GM12865 (cell line): ENCODE measurements at regions not wholly inside any gene's neighbourhood (a gene's known extent, or its start where the extent isn't known, plus 50 kb on each side); places are given as distances from the start of the nearest gene placed in this dataset.

Experiments
- DNase-seq: peaks from one replicate; pipeline ENCODE4 v3.0.0; 2010; ENCODE audit warnings: low read depth
- H3K4me3 ChIP-seq: 2 replicates; pipeline ENCODE4 v1.5.1; 2011; ENCODE audit warnings: mild to moderate bottlenecking, low read depth, low read length, control low read depth
- TF ChIP-seq, protein P1 (sequence below): IDR thresholded peaks from 2 replicates; pipeline ENCODE4 v1.5.1; 2011; ENCODE audit warnings: low read length, control low read depth, low read depth, inconsistent platforms; ENCODE audit not compliant: insufficient read depth; ENCODE audit errors: missing control alignments

DNA sequence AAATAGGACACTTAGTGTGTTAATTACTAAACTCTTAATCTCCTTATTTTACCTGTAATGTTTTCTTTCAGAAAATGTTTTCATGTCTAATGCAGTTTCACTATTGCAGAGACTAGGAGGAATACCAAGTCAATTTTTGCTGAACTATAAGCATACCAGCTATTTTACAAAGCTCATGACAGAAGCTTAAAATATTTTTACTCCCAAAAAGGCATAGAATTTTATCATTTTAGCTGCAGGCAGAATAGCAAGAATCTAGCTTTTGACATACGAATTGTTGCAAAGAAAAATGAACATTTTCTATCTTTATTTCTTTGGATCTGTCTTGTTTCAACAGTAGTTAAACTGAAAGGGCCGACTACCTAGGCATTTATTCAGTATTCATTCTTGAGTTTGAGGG is 366.9 kb downstream of the FAT3 start:
- H3K4me3 ChIP-seq: no peak overlapping the region
- no peak for DNase-seq
- TF ChIP-seq, protein P1, sequence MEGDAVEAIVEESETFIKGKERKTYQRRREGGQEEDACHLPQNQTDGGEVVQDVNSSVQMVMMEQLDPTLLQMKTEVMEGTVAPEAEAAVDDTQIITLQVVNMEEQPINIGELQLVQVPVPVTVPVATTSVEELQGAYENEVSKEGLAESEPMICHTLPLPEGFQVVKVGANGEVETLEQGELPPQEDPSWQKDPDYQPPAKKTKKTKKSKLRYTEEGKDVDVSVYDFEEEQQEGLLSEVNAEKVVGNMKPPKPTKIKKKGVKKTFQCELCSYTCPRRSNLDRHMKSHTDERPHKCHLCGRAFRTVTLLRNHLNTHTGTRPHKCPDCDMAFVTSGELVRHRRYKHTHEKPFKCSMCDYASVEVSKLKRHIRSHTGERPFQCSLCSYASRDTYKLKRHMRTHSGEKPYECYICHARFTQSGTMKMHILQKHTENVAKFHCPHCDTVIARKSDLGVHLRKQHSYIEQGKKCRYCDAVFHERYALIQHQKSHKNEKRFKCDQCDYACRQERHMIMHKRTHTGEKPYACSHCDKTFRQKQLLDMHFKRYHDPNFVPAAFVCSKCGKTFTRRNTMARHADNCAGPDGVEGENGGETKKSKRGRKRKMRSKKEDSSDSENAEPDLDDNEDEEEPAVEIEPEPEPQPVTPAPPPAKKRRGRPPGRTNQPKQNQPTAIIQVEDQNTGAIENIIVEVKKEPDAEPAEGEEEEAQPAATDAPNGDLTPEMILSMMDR: no peak

DNA sequence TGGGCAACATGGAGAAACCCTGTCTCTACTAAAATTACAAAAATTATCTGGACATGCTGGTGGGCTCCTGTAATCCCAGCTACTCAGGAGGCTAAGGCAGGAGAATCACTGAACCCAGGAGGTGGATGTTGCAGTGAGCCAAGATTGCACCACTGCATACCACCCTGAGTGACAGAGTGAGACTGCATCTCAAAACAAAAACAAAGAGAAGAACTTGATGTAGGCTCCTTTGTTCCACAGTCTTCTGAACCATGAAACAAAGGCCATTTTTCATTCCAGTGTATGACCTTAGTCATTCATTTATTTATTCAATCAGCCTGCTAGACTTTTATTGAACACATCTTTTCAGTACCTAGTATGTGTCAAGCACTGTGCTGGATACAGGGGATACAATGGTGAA is 369.6 kb downstream of the FAT3 start:
- H3K4me3 ChIP-seq: no peak overlapping the region
- TF ChIP-seq, protein P1: no peak
- DNase-seq: no peak

GRCh38 chr11:92595052-92595451 is 370.4 kb downstream of the FAT3 start:
- no peak overlapping the region for H3K4me3 ChIP-seq
- no peak for DNase-seq
- TF ChIP-seq, protein P1: no peak

GRCh38 chr11:92596596-92597317 is 372.1 kb downstream of the FAT3 start:
- no peak overlapping the region for H3K4me3 ChIP-seq
- no peak for DNase-seq
- TF ChIP-seq, protein P1: no peak

GRCh38 chr11:92601048-92601447 is 368.4 kb upstream of the MTNR1B start:
- DNase-seq: no peak
- TF ChIP-seq, protein P1: no peak
- H3K4me3 ChIP-seq: no peak overlapping the region

DNA sequence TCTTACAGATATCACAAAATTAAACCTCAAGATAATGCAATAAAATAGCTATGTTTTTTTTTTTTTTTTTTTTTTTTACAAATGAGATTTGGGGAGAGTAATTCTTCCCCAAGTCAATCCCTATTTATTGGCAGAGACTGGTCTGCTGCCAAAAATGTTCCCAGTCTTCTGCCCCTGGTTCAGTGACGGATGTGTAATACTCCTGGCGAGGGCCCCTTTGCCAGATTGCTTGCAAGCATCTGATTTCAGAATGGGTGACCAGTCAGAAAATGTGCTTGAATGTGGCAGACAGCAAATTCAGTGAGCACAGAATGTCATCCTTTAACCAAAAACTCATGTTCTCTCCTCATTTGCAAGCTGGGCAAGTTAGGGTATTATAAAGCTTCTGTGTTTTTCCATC is 363.8 kb upstream of the MTNR1B start:
- no peak for DNase-seq
- no peak overlapping the region for H3K4me3 ChIP-seq
- TF ChIP-seq, protein P1: no peak

- TF ChIP-seq, protein P1: no peak
- DNase-seq: no peak
- no peak overlapping the region for H3K4me3 ChIP-seq
Measured at GRCh38 chr11:92607969-92608722, 361.3 kb upstream of the MTNR1B start.
